A549 (cell line): ENCODE measurements at regions not wholly inside any gene's neighbourhood (a gene's known extent, or its start where the extent isn't known, plus 50 kb on each side); places are given as distances from the start of the nearest gene placed in this dataset.
"Not testable (repeated sequence)": the region's sequence is repeated elsewhere in the genome, so short reads cannot be mapped to it uniquely, and the experiment has no call there.

ENCODE experiments used
- ATAC-seq, 2 experiments: fragments of 200-7000 bp in 1 of 2; fragments of >200 bp in 1 of 2; cut with Nextera tagmentation in 1 of 2; cut with Tn5 transposase in 1 of 2; 3 replicates each; pipeline versions ENCODE4 v1.8.0 to v1.9.1; 2018 to 2020; ENCODE audit warnings: mild to moderate bottlenecking in 1 of 2, moderate library complexity in 1 of 2
- CTCF ChIA-PET: fragments of 300-600 bp; sonication (Branson Sonifier 250); formaldehyde crosslinking; extraction: SDS; loops from one replicate; lab custom pipeline; 2021; ENCODE audit warnings: antibody characterized with exemption, inconsistent platforms; lab: Yijun Ruan, JAX
- POLR2A ChIA-PET: fragments of 350-600 bp; formaldehyde crosslinking; extraction: SDS; loops from one replicate; lab custom pipeline; 2021; ENCODE audit warnings: antibody characterized with exemption, inconsistent platforms; lab: Yijun Ruan, JAX
- DNase-seq, 2 experiments: peaks; one replicate each; pipeline versions ENCODE4 v3.0.0 to v3.0.0-alpha.2; 2011 to 2016; ENCODE audit warnings: low read depth in 1 of 2, low spot score in 1 of 2
- FAIRE-seq: peaks from 2 replicates; lab custom pipeline; 2011; peaks lifted over from hg19 to GRCh38; lab: Jason Lieb, UNC
- H3K27ac ChIP-seq, 2 experiments: fragments of >200 bp; sonication (Bioruptor Twin); formaldehyde crosslinking; 3 replicates each; pipeline ENCODE4 v1.5.1; 2016 to 2017
- H3K4me1 ChIP-seq: fragments of >200 bp; sonication (Bioruptor Twin); formaldehyde crosslinking; 3 replicates; pipeline ENCODE4 v1.6.1; 2016
- H3K4me2 ChIP-seq: fragments of >200 bp; sonication (Bioruptor Twin); formaldehyde crosslinking; 3 replicates; pipeline ENCODE4 v1.6.1; 2016
- H3K4me3 ChIP-seq: fragments of >200 bp; sonication (Bioruptor Twin); formaldehyde crosslinking; 3 replicates; pipeline ENCODE4 v1.5.1; 2016
- H3K9me3 ChIP-seq: fragments of >200 bp; sonication (Bioruptor Twin); formaldehyde crosslinking; 3 replicates; pipeline ENCODE4 v1.6.1; 2016
- BHLHE40 ChIP-seq: IDR thresholded peaks from 2 replicates; pipeline ENCODE4 v1.6.1; 2012; ENCODE audit warnings: low read depth, low read length, inconsistent platforms
- CBX2 ChIP-seq: fragments of 200-600 bp; sonication (generic); IDR thresholded peaks from 2 replicates; pipeline ENCODE4 v1.6.1; 2016; ENCODE audit warnings: low read depth, mild to moderate bottlenecking, borderline replicate concordance
- CBX8 ChIP-seq: fragments of 200-600 bp; sonication (generic); IDR thresholded peaks from 2 replicates; pipeline ENCODE4 v1.6.1; 2016
- CEBPB ChIP-seq, 2 experiments: fragments of >200 bp in 1 of 2; sonication (Bioruptor Twin) in 1 of 2; formaldehyde crosslinking in 1 of 2; IDR thresholded peaks; 2 replicates each; pipeline ENCODE4 v1.6.1; 2012 to 2016
- CHD4 ChIP-seq: fragments of 200-600 bp; sonication (generic); IDR thresholded peaks from 2 replicates; pipeline ENCODE4 v1.6.1; 2016; ENCODE audit warnings: antibody characterized with exemption, mild to moderate bottlenecking, borderline replicate concordance
- EHF ChIP-seq: fragments of 250-450 bp; sonication (Bioruptor Pico); IDR thresholded peaks from 2 replicates; pipeline ENCODE4 v1.5.0; 2020; ENCODE audit warnings: mild to moderate bottlenecking
- EHMT2 ChIP-seq: fragments of 200-600 bp; sonication (generic); IDR thresholded peaks from 2 replicates; pipeline ENCODE4 v1.6.1; 2016; ENCODE audit warnings: antibody characterized with exemption, low read depth, mild to moderate bottlenecking, moderate library complexity
- FOSL2 ChIP-seq, 2 experiments: fragments of 450-650 bp in 1 of 2; fragments of >200 bp in 1 of 2; sonication (Bioruptor Twin) in 1 of 2; formaldehyde crosslinking; IDR thresholded peaks; 2 replicates each; pipeline versions ENCODE4 v1.5.0 to v1.6.1; 2016 to 2020; ENCODE audit warnings: mild to moderate bottlenecking in 1 of 2, moderate library complexity in 1 of 2
- HEYL ChIP-seq: fragments of 250-450 bp; sonication (Bioruptor Pico); IDR thresholded peaks from 2 replicates; pipeline ENCODE4 v1.8.0; 2021; ENCODE audit warnings: mild to moderate bottlenecking, moderate library complexity
- MAFK ChIP-seq: fragments of 450-650 bp; IDR thresholded peaks from 2 replicates; pipeline ENCODE4 v1.6.1; 2014; ENCODE audit not compliant: partially characterized antibody
- NFE2L2 ChIP-seq: fragments of 150-350 bp; conservative IDR thresholded peaks from 2 replicates; pipeline ENCODE4 v1.6.1; 2014; ENCODE audit warnings: low read length
- POLR2A ChIP-seq: IDR thresholded peaks from 2 replicates; pipeline ENCODE4 v1.6.1; 2012; ENCODE audit warnings: mild to moderate bottlenecking, low read length
- RAD21 ChIP-seq, 2 experiments: fragments of >200 bp in 1 of 2; sonication (Bioruptor Twin) in 1 of 2; formaldehyde crosslinking in 1 of 2; IDR thresholded peaks in 1 of 2; conservative IDR thresholded peaks in 1 of 2; 2 replicates in 1 of 2; 3 replicates in 1 of 2; pipeline ENCODE4 v1.6.1; 2012 to 2018; ENCODE audit warnings: inconsistent platforms in 1 of 2
- RARB ChIP-seq: fragments of 250-450 bp; sonication (Bioruptor Pico); IDR thresholded peaks from 2 replicates; pipeline ENCODE4 v1.8.0; 2021; ENCODE audit warnings: mild to moderate bottlenecking, moderate library complexity
- RCOR1 ChIP-seq: fragments of 150-350 bp; IDR thresholded peaks from 2 replicates; pipeline ENCODE4 v1.6.1; 2014; ENCODE audit warnings: antibody characterized with exemption, low read length, low read depth
- RNF2 ChIP-seq: fragments of 200-600 bp; sonication (generic); IDR thresholded peaks from 2 replicates; pipeline ENCODE4 v1.6.1; 2016; ENCODE audit warnings: low read depth, mild to moderate bottlenecking, antibody characterized with exemption, moderate library complexity, borderline replicate concordance
- SREBF2 ChIP-seq: fragments of 450-650 bp; IDR thresholded peaks from 2 replicates; pipeline ENCODE4 v1.6.1; 2014; ENCODE audit warnings: mild to moderate bottlenecking, moderate library complexity
- TFCP2L1 ChIP-seq: fragments of 250-450 bp; sonication (Bioruptor Pico); IDR thresholded peaks from 2 replicates; pipeline ENCODE4 v1.5.0; 2021; ENCODE audit warnings: mild to moderate bottlenecking
- TP53 ChIP-seq: fragments of 250-450 bp; sonication (Bioruptor Pico); IDR thresholded peaks from 2 replicates; pipeline ENCODE4 v1.5.0; 2021; ENCODE audit warnings: mild to moderate bottlenecking, moderate library complexity
- ZC3H11A ChIP-seq: fragments of 450-650 bp; IDR thresholded peaks from 2 replicates; pipeline ENCODE4 v1.6.1; 2014; ENCODE audit warnings: antibody characterized with exemption, mild to moderate bottlenecking
- ZFP36 ChIP-seq: fragments of 450-650 bp; IDR thresholded peaks from 2 replicates; pipeline ENCODE4 v1.6.1; 2014; ENCODE audit warnings: borderline replicate concordance; ENCODE audit not compliant: partially characterized antibody
- ZSCAN20 ChIP-seq: fragments of 250-450 bp; sonication (Bioruptor Pico); IDR thresholded peaks from 2 replicates; pipeline ENCODE4 v1.8.0; 2022; ENCODE audit warnings: mild to moderate bottlenecking, moderate library complexity
- WGBS: methylation state at CpG from one replicate; pipeline ENCODE4 v1.1.6; 2017; ENCODE audit errors: missing lambda C conversion rate; 5-methylcytosine and 5-hydroxymethylcytosine counted together
- TF ChIP-seq, protein P1 (sequence below): fragments of 250-450 bp; sonication (Bioruptor Pico); IDR thresholded peaks from 2 replicates; pipeline ENCODE4 v1.5.0; 2020; ENCODE audit warnings: low read depth, mild to moderate bottlenecking, moderate library complexity
- TF ChIP-seq, protein P2 (sequence below): IDR thresholded peaks from 2 replicates; pipeline ENCODE4 v1.6.1; 2012
- TF ChIP-seq, protein P3 (sequence below): IDR thresholded peaks from 2 replicates; pipeline ENCODE4 v1.6.1; 2012
- TF ChIP-seq, protein P4 (sequence below): fragments of >200 bp; sonication (Bioruptor Twin); formaldehyde crosslinking; IDR thresholded peaks from 3 replicates; pipeline ENCODE4 v1.5.1; 2016

DNA sequence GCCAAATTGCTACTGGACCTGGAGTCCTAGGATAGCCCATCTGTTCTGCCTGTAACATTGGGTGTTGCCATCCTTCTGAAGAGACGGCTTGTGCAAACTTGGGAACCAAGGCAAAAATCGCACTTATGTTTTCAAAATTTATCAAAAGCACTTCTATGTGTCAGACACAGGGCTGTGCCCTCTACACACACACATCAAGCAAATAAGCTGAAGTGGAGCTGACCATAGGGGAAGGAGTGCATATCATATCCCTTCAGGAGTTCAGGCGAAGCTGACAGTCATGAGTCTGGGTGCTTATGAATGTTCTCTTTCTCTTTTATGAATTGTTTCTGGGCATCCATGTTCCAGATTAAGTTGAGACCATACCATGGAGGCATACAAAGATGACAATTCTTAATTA lies 247.9 kb downstream of the CYRIA start:
- ChIA-PET CTCF (no interaction called here), POLR2A (no interaction called here)
- Histone ChIP-seq H3K4me1 (no peaks in the 10 kb centered on the region), H3K9me3 (no peaks in the 10 kb centered on the region), H3K27ac (no peak overlapping the region), H3K4me2 (no peak overlapping the region), H3K4me3 (no peak overlapping the region)
- 15% methylated on average over 3 of the region's 3 CpGs for WGBS
- TF ChIP-seq ZSCAN20 (CRISPR knock-in tag) = no peak
- TF ChIP-seq, protein P1, sequence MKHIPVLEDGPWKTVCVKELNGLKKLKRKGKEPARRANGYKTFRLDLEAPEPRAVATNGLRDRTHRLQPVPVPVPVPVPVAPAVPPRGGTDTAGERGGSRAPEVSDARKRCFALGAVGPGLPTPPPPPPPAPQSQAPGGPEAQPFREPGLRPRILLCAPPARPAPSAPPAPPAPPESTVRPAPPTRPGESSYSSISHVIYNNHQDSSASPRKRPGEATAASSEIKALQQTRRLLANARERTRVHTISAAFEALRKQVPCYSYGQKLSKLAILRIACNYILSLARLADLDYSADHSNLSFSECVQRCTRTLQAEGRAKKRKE (CRISPR knock-in tag) = no peak
- no peak for TF ChIP-seq RAD21 (conservative IDR thresholded peaks at IDR 0.05 in 1 of 2, IDR thresholded peaks at IDR 0.05 in 1 of 2)
- no peak for TF ChIP-seq RARB (CRISPR knock-in tag)
- no peak for TF ChIP-seq CBX8
- TF ChIP-seq CBX2 = no peak
- no peak for TF ChIP-seq ZC3H11A
- no peak for TF ChIP-seq RCOR1
- TF ChIP-seq POLR2A = no peak
- TF ChIP-seq HEYL (CRISPR knock-in tag) = no peak
- no peak for ATAC-seq
- DNase-seq = no peak
- no peak for FAIRE-seq

DNA sequence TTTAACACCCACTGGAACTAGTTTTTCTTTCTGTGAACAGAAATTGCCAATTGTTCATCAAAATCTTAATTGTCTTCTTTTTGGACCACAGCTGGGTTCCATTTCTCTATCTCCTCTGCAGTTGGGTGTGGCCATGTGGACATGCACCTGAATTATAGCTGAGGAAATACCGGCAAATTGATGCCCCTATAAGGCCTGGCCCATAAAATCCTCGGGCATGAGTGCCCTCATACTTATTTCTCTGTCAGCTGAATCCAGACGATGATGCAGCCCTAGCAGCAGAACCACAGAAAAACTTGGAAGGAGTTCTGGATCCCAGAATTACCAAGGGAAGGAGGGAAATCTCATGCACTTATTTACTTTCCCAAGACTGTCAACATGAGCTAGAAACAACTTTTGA lies 249.0 kb downstream of the CYRIA start:
- FAIRE-seq (no peak), ATAC-seq (no peak), DNase-seq (no peak)
- ChIA-PET POLR2A (no interaction called here), CTCF (interaction anchor here (1.4 kb wide), 1 partner anchor 16 kb away, joined by 5 read pairs; no protein-coding TSS in a partner anchor)
- no peak overlapping the region for H3K4me2 ChIP-seq
- no peak overlapping the region for H3K27ac ChIP-seq
- no peak for TF ChIP-seq CEBPB (IDR thresholded peaks at IDR 0.05)
- no peak for TF ChIP-seq HEYL (CRISPR knock-in tag)
- H3K4me1 ChIP-seq = no peaks in the 10 kb centered on the region
- 11% methylated on average over 3 of the region's 3 CpGs for WGBS
- no peak overlapping the region for H3K4me3 ChIP-seq
- H3K9me3 ChIP-seq = no peaks in the 10 kb centered on the region

DNA sequence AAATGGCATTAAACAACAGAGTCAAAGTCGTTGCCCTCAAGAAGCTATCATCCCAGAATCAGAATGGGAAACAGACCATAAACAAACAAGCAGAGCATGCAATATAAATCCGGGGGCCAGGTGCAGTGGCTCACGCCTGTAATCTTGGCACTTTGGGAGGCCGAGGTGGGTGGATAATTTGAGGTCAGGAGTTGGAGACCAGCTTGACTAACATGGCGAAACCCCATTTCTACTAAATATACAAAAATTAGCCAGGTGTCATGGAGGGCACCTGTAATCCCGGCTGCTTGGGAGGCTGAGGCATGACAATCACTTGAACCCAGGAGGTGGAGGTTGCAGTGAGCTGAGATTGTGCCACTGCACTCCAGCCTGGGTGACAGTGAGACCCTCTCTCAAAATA lies 249.8 kb downstream of the CYRIA start:
- FAIRE-seq, ATAC-seq, DNase-seq, H3K4me2 ChIP-seq, H3K9me3 ChIP-seq, POLR2A ChIA-PET, H3K4me1 ChIP-seq, H3K27ac ChIP-seq, H3K4me3 ChIP-seq: not testable (repeated sequence)
- 18% methylated on average over 6 of the region's 6 CpGs for WGBS
- CTCF ChIA-PET = interaction anchor here (1.4 kb wide), 1 partner anchor 15 kb away, joined by 5 read pairs; no protein-coding TSS in a partner anchor

DNA sequence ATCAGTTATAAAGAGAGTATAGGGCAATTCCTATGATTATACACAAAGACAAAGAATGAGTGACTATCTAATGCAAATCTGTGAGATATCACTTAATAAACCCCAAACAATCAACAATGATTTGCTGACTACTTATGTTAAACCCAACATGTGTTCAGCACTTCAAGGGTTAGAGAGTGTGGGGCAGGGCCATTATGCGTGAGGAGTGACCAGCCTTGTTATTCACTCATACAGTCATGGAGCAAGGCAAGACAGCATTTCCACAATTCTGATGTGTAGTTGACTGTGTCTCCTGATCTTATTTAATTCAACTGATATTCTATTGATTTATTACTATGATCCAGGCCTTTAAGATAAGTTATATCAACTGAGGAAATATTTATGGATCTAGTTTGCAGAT lies 251.7 kb downstream of the CYRIA start:
- no peak for FAIRE-seq
- POLR2A ChIA-PET = no interaction called here
- H3K4me1 ChIP-seq = no peaks in the 10 kb centered on the region
- TF ChIP-seq, protein P2, sequence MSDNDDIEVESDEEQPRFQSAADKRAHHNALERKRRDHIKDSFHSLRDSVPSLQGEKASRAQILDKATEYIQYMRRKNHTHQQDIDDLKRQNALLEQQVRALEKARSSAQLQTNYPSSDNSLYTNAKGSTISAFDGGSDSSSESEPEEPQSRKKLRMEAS = no peak
- TF ChIP-seq, all 56 proteins: peak for 0
- no peak overlapping the region for H3K4me2 ChIP-seq
- H3K27ac ChIP-seq = no peak overlapping the region
- no peak overlapping the region for H3K4me3 ChIP-seq
- 39% methylated on average over 1 of the region's 1 CpG for WGBS
- CTCF ChIA-PET = no interaction called here
- no peak for ATAC-seq
- H3K9me3 ChIP-seq = no peaks in the 10 kb centered on the region
- no peak for DNase-seq

DNA sequence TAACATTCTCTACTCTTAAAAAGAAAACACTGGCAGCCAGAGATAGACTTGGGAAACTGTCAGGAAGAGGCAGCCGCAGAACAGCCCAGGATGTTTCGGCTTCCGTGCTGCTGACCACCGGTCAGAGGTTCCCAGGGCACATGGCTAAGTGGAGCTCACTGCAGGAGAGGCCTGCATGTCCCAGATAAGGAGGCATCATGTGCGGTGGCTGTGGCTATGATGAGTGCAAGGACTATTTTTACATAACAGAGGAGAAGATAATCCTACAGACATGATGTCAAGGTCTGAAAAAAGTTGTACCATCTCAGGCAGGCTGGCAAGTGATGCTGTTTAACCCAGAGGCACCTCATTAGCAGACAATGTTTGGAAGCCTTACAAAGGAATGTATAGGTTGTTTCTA lies 252.3 kb downstream of the CYRIA start:
- Histone ChIP-seq H3K9me3 (no peaks in the 10 kb centered on the region), H3K4me1 (no peaks in the 10 kb centered on the region), H3K4me2 (no peak overlapping the region), H3K27ac (no peak overlapping the region), H3K4me3 (no peak overlapping the region)
- ChIA-PET CTCF (no interaction called here), POLR2A (no interaction called here)
- DNase-seq (no peak), ATAC-seq (no peak), FAIRE-seq (no peak)
- WGBS = 20% methylated on average over 5 of the region's 5 CpGs
- TF ChIP-seq EHF (CRISPR knock-in tag) (no peak), ZFP36 (no peak), RNF2 (no peak), CHD4 (no peak), NFE2L2 (no peak), MAFK (no peak), BHLHE40 (no peak), ZC3H11A (no peak), HEYL (CRISPR knock-in tag) (no peak), TFCP2L1 (CRISPR knock-in tag) (no peak), TP53 (CRISPR knock-in tag) (no peak), EHMT2 (no peak), SREBF2 (no peak), RCOR1 (no peak), FOSL2 (IDR thresholded peaks at IDR 0.05) (no peak), FOSL2 (CRISPR knock-in tag; IDR thresholded peaks at IDR 0.05) (no peak)
- TF ChIP-seq, protein P3, sequence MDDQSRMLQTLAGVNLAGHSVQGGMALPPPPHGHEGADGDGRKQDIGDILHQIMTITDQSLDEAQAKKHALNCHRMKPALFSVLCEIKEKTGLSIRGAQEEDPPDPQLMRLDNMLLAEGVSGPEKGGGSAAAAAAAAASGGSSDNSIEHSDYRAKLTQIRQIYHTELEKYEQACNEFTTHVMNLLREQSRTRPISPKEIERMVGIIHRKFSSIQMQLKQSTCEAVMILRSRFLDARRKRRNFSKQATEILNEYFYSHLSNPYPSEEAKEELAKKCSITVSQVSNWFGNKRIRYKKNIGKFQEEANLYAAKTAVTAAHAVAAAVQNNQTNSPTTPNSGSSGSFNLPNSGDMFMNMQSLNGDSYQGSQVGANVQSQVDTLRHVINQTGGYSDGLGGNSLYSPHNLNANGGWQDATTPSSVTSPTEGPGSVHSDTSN = no peak
- TF ChIP-seq, protein P4, sequence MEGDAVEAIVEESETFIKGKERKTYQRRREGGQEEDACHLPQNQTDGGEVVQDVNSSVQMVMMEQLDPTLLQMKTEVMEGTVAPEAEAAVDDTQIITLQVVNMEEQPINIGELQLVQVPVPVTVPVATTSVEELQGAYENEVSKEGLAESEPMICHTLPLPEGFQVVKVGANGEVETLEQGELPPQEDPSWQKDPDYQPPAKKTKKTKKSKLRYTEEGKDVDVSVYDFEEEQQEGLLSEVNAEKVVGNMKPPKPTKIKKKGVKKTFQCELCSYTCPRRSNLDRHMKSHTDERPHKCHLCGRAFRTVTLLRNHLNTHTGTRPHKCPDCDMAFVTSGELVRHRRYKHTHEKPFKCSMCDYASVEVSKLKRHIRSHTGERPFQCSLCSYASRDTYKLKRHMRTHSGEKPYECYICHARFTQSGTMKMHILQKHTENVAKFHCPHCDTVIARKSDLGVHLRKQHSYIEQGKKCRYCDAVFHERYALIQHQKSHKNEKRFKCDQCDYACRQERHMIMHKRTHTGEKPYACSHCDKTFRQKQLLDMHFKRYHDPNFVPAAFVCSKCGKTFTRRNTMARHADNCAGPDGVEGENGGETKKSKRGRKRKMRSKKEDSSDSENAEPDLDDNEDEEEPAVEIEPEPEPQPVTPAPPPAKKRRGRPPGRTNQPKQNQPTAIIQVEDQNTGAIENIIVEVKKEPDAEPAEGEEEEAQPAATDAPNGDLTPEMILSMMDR = no peak
